ENCODE measurements at regions not wholly inside any gene's neighbourhood (a gene's known extent, or its start where the extent isn't known, plus 50 kb on each side); places are given as distances from the start of the nearest gene placed in this dataset.

- H3K9me3 Mint-ChIP-seq: no peaks in the 10 kb centered on the region
- Histone ChIP-seq H3K9ac (ENCODE audit: extremely low read depth, low read length, poor library complexity, severe bottlenecking) (no peak overlapping the region), H3K4me1 (ENCODE audit: control insufficient read depth, insufficient read depth, low read length) (peaks cover 2% of the 10 kb centered on the region), H3K36me3 (ENCODE audit: control insufficient read depth, insufficient read depth, low read length) (no peaks in the 10 kb centered on the region), H3K27ac (ENCODE audit: low read depth, low read length) (no peak overlapping the region), H3K27me3 (ENCODE audit: control insufficient read depth, insufficient read depth, low read length, poor library complexity, severe bottlenecking) (no peaks in the 10 kb centered on the region), H3K4me3 (ENCODE audit: low read length) (no peak overlapping the region), H3K9me3 (ENCODE audit: control insufficient read depth, low read length) (no peaks in the 10 kb centered on the region)
- H3K27ac Mint-ChIP-seq: no peak overlapping the region
- peaks cover 2% of the 10 kb centered on the region for H3K27me3 Mint-ChIP-seq (ENCODE audit: insufficient read depth)
- 94 to 100% methylated on average over 2 to 3 of the region's 3 CpGs for WGBS, 2 experiments (ENCODE audit: insufficient coverage in 1 of 2, insufficient read length in 1 of 2)
- H3K4me1 Mint-ChIP-seq: peaks cover 4% of the 10 kb centered on the region
- DNase-seq: no peak
- no peak for TF ChIP-seq CTCF (conservative IDR thresholded peaks at IDR 0.05)
- H3K4me3 Mint-ChIP-seq: no peak overlapping the region
- H3K36me3 Mint-ChIP-seq (ENCODE audit: low read depth): no peaks in the 10 kb centered on the region
Measured at GRCh38 chr1:181354865-181355264, 128.5 kb upstream of the CACNA1E start.

- Histone ChIP-seq H3K9ac (ENCODE audit: extremely low read depth, low read length, poor library complexity, severe bottlenecking) (no peak overlapping the region), H3K27me3 (ENCODE audit: control insufficient read depth, insufficient read depth, low read length, poor library complexity, severe bottlenecking) (peaks cover 1% of the 10 kb centered on the region), H3K36me3 (ENCODE audit: control insufficient read depth, insufficient read depth, low read length) (no peaks in the 10 kb centered on the region), H3K4me1 (ENCODE audit: control insufficient read depth, insufficient read depth, low read length) (peaks cover 2% of the 10 kb centered on the region), H3K9me3 (ENCODE audit: control insufficient read depth, low read length) (no peaks in the 10 kb centered on the region), H3K27ac (ENCODE audit: low read depth, low read length) (no peak overlapping the region), H3K4me3 (ENCODE audit: low read length) (no peak overlapping the region)
- Mint-ChIP-seq H3K4me3 (no peak overlapping the region), H3K9me3 (no peaks in the 10 kb centered on the region), H3K4me1 (peaks cover 4% of the 10 kb centered on the region), H3K36me3 (ENCODE audit: low read depth) (no peaks in the 10 kb centered on the region), H3K27ac (no peak overlapping the region), H3K27me3 (ENCODE audit: insufficient read depth) (peaks cover 2% of the 10 kb centered on the region)
- WGBS, 2 experiments (ENCODE audit: insufficient coverage in 1 of 2, insufficient read length in 1 of 2): 86 to 88% methylated on average over 5 to 11 of the region's 11 CpGs
- no peak for TF ChIP-seq CTCF (conservative IDR thresholded peaks at IDR 0.05)
- peak; percentile 41 for DNase-seq
Measured at GRCh38 chr1:181356505-181357340, 126.6 kb upstream of the CACNA1E start.

DNA sequence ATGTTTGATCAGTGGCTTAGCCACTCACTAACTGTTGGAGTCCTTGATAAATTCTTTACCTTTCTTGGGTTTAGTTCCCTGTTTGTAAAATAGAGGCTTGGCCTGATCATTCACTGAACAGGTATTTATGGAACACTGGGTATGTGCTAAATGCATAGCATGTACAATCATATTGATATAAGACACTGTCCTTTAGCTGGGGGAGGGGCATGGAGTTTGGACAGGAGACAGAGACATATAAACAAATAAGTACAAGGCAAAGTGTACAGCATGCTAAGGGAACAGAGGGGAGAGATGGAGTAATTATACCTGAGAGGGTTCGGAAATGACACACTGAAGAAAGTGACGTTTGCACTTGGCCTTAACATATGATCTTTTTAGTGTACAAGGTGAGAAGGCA lies 124.3 kb upstream of the CACNA1E start:
- Histone ChIP-seq H3K9me3 (ENCODE audit: control insufficient read depth, low read length) (no peaks in the 10 kb centered on the region), H3K27ac (ENCODE audit: low read depth, low read length) (no peak overlapping the region), H3K4me1 (ENCODE audit: control insufficient read depth, insufficient read depth, low read length) (peaks cover 2% of the 10 kb centered on the region), H3K27me3 (ENCODE audit: control insufficient read depth, insufficient read depth, low read length, poor library complexity, severe bottlenecking) (peaks cover 7% of the 10 kb centered on the region), H3K9ac (ENCODE audit: extremely low read depth, low read length, poor library complexity, severe bottlenecking) (no peak overlapping the region), H3K36me3 (ENCODE audit: control insufficient read depth, insufficient read depth, low read length) (no peaks in the 10 kb centered on the region), H3K4me3 (ENCODE audit: low read length) (no peak overlapping the region)
- Mint-ChIP-seq H3K4me3 (no peak overlapping the region), H3K36me3 (ENCODE audit: low read depth) (no peaks in the 10 kb centered on the region), H3K27me3 (ENCODE audit: insufficient read depth) (peaks cover 2% of the 10 kb centered on the region), H3K27ac (no peak overlapping the region), H3K4me1 (peaks cover 4% of the 10 kb centered on the region), H3K9me3 (no peaks in the 10 kb centered on the region)
- DNase-seq: no peak
- 88 to 100% methylated on average over 2 of the region's 2 CpGs for WGBS, 2 experiments (ENCODE audit: insufficient coverage in 1 of 2, insufficient read length in 1 of 2)
- TF ChIP-seq CTCF (conservative IDR thresholded peaks at IDR 0.05): no peak

Data from endodermal cell (in vitro differentiated cells).